PC-3 (cell line): ENCODE measurements at regions not wholly inside any gene's neighbourhood (a gene's known extent, or its start where the extent isn't known, plus 50 kb on each side); places are given as distances from the start of the nearest gene placed in this dataset.

Experiments used
- ATAC-seq: fragments of 200-7000 bp; cut with Tn5 transposase; 2 replicates; pipeline ENCODE4 v1.9.1; 2020; ENCODE audit warnings: mild to moderate bottlenecking, moderate library complexity
- BruUV-seq: library from RNA; stranded (reverse); fragments of 400-500 nt; replicated peaks from 2 replicates; lab custom pipeline; 2021; lab: Mats Ljungman, UMichigan
- CTCF ChIA-PET: fragments of 300-600 bp; sonication (Branson Sonifier 250); formaldehyde crosslinking; loops from one replicate; lab custom pipeline; 2022; ENCODE audit warnings: antibody characterized with exemption; lab: Charles Lee
- POLR2A ChIA-PET: fragments of 300-600 bp; sonication (Branson Sonifier 250); formaldehyde crosslinking; loops from one replicate; lab custom pipeline; 2022; ENCODE audit warnings: antibody characterized with exemption; ENCODE audit not compliant: unreplicated experiment; lab: Charles Lee
- DNase-seq: peaks from one replicate; pipeline ENCODE4 v3.0.0-alpha.2; 2015
- H2AFZ ChIP-seq: fragments of 300-600 bp; sonication (generic); 2 replicates; pipeline ENCODE4 v1.6.0; 2016; ENCODE audit warnings: antibody characterized with exemption, low read length
- H3F3A ChIP-seq: fragments of 300-600 bp; sonication (generic); one replicate; pipeline ENCODE4 v1.6.0; 2017; ENCODE audit warnings: antibody characterized with exemption, low read length, control low read depth, mild to moderate bottlenecking; ENCODE audit not compliant: unreplicated experiment
- H3K27ac ChIP-seq: fragments of 300-600 bp; sonication (generic); 2 replicates; pipeline ENCODE4 v1.5.1; 2016; ENCODE audit warnings: mild to moderate bottlenecking, low read length
- H3K27me3 ChIP-seq: fragments of 300-600 bp; sonication (generic); 2 replicates; pipeline ENCODE4 v1.6.1; 2016; ENCODE audit warnings: low read length, mixed read lengths
- H3K36me3 ChIP-seq: fragments of 300-600 bp; sonication (generic); 2 replicates; pipeline ENCODE4 v1.6.1; 2016; ENCODE audit warnings: low read depth, mixed run types, low read length, mixed read lengths
- H3K4me1 ChIP-seq: fragments of 300-600 bp; sonication (generic); 2 replicates; pipeline ENCODE4 v1.5.1; 2016; ENCODE audit warnings: low read length; ENCODE audit not compliant: insufficient read depth
- H3K4me2 ChIP-seq: fragments of 300-600 bp; sonication (generic); 2 replicates; pipeline ENCODE4 v1.6.0; 2016; ENCODE audit warnings: low read length
- H3K4me3 ChIP-seq: fragments of 300-600 bp; sonication (generic); 2 replicates; pipeline ENCODE4 v1.5.1; 2016; ENCODE audit warnings: mild to moderate bottlenecking, low read length, mixed read lengths
- H3K79me2 ChIP-seq: fragments of 300-600 bp; sonication (generic); 2 replicates; pipeline ENCODE4 v1.6.1; 2017; ENCODE audit warnings: low read length, mixed read lengths
- H3K9ac ChIP-seq: fragments of 300-600 bp; sonication (generic); 2 replicates; pipeline ENCODE4 v1.6.0; 2016; ENCODE audit warnings: mild to moderate bottlenecking, low read length
- H3K9me2 ChIP-seq: fragments of 300-600 bp; sonication (generic); replicated peaks from 2 replicates; pipeline ENCODE4 v1.6.1; 2016; ENCODE audit warnings: mixed run types, low read length, mixed read lengths
- H3K9me3 ChIP-seq: fragments of 300-600 bp; sonication (generic); 2 replicates; pipeline ENCODE4 v1.6.1; 2016; ENCODE audit warnings: low read length, mixed read lengths
- H4K20me1 ChIP-seq: fragments of 300-600 bp; sonication (generic); 2 replicates; pipeline ENCODE4 v1.6.1; 2016; ENCODE audit warnings: low read length, mixed read lengths
- EZH2 ChIP-seq: fragments of 300-600 bp; sonication (generic); IDR thresholded peaks from one replicate; pipeline ENCODE4 v1.6.1; 2017; ENCODE audit warnings: antibody characterized with exemption, mild to moderate bottlenecking, low read length; ENCODE audit not compliant: unreplicated experiment
- EZH2phosphoT487 ChIP-seq: fragments of 300-600 bp; sonication (generic); IDR thresholded peaks from 2 replicates; pipeline ENCODE4 v1.6.1; 2018; ENCODE audit warnings: mild to moderate bottlenecking, antibody characterized with exemption, low read length, borderline replicate concordance
- intact Hi-C: fragments of 100-400 bp; cut with micrococcal nuclease; formaldehyde crosslinking; loops from 2 replicates; pipeline ENCODE4 v1.9.0; 2023
- TF ChIP-seq, protein P1 (sequence below): fragments of 300-600 bp; sonication (generic); conservative IDR thresholded peaks from 2 replicates; pipeline ENCODE4 v1.5.1; 2017; ENCODE audit warnings: antibody characterized with exemption, low read depth, mild to moderate bottlenecking, low read length

DNA sequence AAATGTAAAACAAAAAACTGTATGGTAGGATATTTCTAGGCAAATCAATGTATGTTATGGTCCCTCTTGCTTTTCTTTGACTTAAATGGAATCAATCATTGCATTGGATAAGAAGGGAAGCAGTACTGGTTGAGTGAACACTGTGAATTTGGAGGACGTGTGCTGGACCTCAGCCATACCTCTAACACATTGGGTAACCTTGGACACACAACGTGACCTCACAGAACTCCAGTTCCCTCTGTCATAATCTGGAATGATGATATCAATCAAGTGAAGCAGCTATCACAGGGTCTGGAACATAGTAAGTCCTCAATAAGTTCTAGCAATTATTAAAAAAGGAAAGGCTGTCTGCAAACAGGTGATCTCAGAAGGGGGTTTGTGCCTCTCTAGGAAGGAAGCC is 474.9 kb upstream of the TCF4 start:
- Histone ChIP-seq H3K4me2 (no peak overlapping the region), H3K4me1 (peaks cover 5% of the 10 kb centered on the region), H3K9ac (no peak overlapping the region), H3K9me2 (no peaks in the 10 kb centered on the region), H3K9me3 (no peaks in the 10 kb centered on the region), H3K36me3 (no peaks in the 10 kb centered on the region), H3K4me3 (no peak overlapping the region), H3K79me2 (no peaks in the 10 kb centered on the region), H3K27ac (no peak overlapping the region), H4K20me1 (no peaks in the 10 kb centered on the region), H3F3A (no peaks in the 10 kb centered on the region), H2AFZ (no peak overlapping the region), H3K27me3 (no peaks in the 10 kb centered on the region)
- TF ChIP-seq, protein P1, sequence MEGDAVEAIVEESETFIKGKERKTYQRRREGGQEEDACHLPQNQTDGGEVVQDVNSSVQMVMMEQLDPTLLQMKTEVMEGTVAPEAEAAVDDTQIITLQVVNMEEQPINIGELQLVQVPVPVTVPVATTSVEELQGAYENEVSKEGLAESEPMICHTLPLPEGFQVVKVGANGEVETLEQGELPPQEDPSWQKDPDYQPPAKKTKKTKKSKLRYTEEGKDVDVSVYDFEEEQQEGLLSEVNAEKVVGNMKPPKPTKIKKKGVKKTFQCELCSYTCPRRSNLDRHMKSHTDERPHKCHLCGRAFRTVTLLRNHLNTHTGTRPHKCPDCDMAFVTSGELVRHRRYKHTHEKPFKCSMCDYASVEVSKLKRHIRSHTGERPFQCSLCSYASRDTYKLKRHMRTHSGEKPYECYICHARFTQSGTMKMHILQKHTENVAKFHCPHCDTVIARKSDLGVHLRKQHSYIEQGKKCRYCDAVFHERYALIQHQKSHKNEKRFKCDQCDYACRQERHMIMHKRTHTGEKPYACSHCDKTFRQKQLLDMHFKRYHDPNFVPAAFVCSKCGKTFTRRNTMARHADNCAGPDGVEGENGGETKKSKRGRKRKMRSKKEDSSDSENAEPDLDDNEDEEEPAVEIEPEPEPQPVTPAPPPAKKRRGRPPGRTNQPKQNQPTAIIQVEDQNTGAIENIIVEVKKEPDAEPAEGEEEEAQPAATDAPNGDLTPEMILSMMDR: no peak
- TF ChIP-seq EZH2phosphoT487 (no peak), EZH2 (no peak)
- CTCF ChIA-PET: no interaction called here
- ATAC-seq: no peak
- DNase-seq: no peak
- no TSS peak for BruUV-seq
- intact Hi-C loops: no loop called here
- POLR2A ChIA-PET: no interaction called here

GRCh38 chr18:56060967-56061541 is 473.1 kb upstream of the TCF4 start:
- H3K27ac ChIP-seq: no peak overlapping the region
- no peaks in the 10 kb centered on the region for H3F3A ChIP-seq
- H3K4me2 ChIP-seq: no peak overlapping the region
- no peak for TF ChIP-seq EZH2phosphoT487
- TF ChIP-seq EZH2: no peak
- TF ChIP-seq, protein P1: no peak
- CTCF ChIA-PET: no interaction called here
- POLR2A ChIA-PET: no interaction called here
- H4K20me1 ChIP-seq: no peaks in the 10 kb centered on the region
- BruUV-seq: no TSS peak
- no peaks in the 10 kb centered on the region for H3K36me3 ChIP-seq
- ATAC-seq: no peak
- intact Hi-C loops: no loop called here
- H3K9me2 ChIP-seq: no peaks in the 10 kb centered on the region
- no peak for DNase-seq
- H3K9ac ChIP-seq: no peak overlapping the region
- no peaks in the 10 kb centered on the region for H3K79me2 ChIP-seq
- no peak overlapping the region for H2AFZ ChIP-seq
- H3K27me3 ChIP-seq: no peaks in the 10 kb centered on the region
- H3K9me3 ChIP-seq: no peaks in the 10 kb centered on the region
- H3K4me1 ChIP-seq: no peaks in the 10 kb centered on the region
- no peak overlapping the region for H3K4me3 ChIP-seq

- H3K27ac ChIP-seq: no peak overlapping the region
- no peaks in the 10 kb centered on the region for H3K36me3 ChIP-seq
- intact Hi-C loops: no loop called here
- no peak overlapping the region for H3K9ac ChIP-seq
- ChIA-PET POLR2A (no interaction called here), CTCF (no interaction called here)
- no peaks in the 10 kb centered on the region for H3K4me1 ChIP-seq
- no peaks in the 10 kb centered on the region for H3F3A ChIP-seq
- no TSS peak for BruUV-seq
- peaks cover 6% of the 10 kb centered on the region; the same call in 1 of the 2 replicates for H3K9me3 ChIP-seq
- ATAC-seq (no peak), DNase-seq (no peak)
- no peaks in the 10 kb centered on the region for H3K27me3 ChIP-seq
- no peaks in the 10 kb centered on the region for H3K9me2 ChIP-seq
- H3K4me2 ChIP-seq: no peak overlapping the region
- TF ChIP-seq EZH2phosphoT487 (no peak), EZH2 (no peak)
- TF ChIP-seq, protein P1: no peak
- H4K20me1 ChIP-seq: no peaks in the 10 kb centered on the region
- H2AFZ ChIP-seq: no peak overlapping the region
- no peaks in the 10 kb centered on the region for H3K79me2 ChIP-seq
- no peak overlapping the region for H3K4me3 ChIP-seq
Observed at GRCh38 chr18:56052202-56052601, 464.2 kb upstream of the TCF4 start.
